ENCODE measurements at regions not wholly inside any gene's neighbourhood (a gene's known extent, or its start where the extent isn't known, plus 50 kb on each side); places are given as distances from the start of the nearest gene placed in this dataset.

GRCh38 chr4:62928483-62928882, 1480.8 kb downstream of the TECRL start:
- TF ChIP-seq POLR2A (IDR thresholded peaks at IDR 0.05) (no peak), CTCF (IDR thresholded peaks at IDR 0.05 in 8 of 11, conservative IDR thresholded peaks at IDR 0.05 in 3 of 11) (no peak)
